Left cardiac atrium (tissue), 4 donors: ENCODE measurements at regions not wholly inside any gene's neighbourhood (a gene's known extent, or its start where the extent isn't known, plus 50 kb on each side); places are given as distances from the start of the nearest gene placed in this dataset.
"Not testable (repeated sequence)": the region's sequence is repeated elsewhere in the genome, so short reads cannot be mapped to it uniquely, and the experiment has no call there.

Source experiments
- ATAC-seq, 2 donors: fragments of 200-7000 bp; cut with Tn5 transposase; one replicate each; pipeline ENCODE4 v1.9.1; 2020; ENCODE audit warnings: mild to moderate bottlenecking in 2 of 2, moderate library complexity in 2 of 2
- DNase-seq: peaks from one replicate; pipeline ENCODE4 v3.0.0-alpha.2; 2020
- intact Hi-C, 2 donors: fragments of 100-400 bp; cut with DNase I; formaldehyde crosslinking; loops; one replicate each; pipeline versions ENCODE4 v1.14.1 to v1.15.1; 2022 to 2023
- donor health status: DM: no; HTN: yes; CAD: no.
- donor health status: DM: no; HTN: yes; CAD: no; lungs with severe emphysema.
- donor health status: DM: yes; HTN: yes; CAD: no.
- donor health status: Dilated cardiomyopathy.

GRCh38 chr16:85446951-85447692 lies 166.0 kb upstream of the GSE1 start:
- ATAC-seq, result peak; percentile 24 to 45
- no peak for DNase-seq
- intact Hi-C loops, result no loop called here

- DNase-seq (no peak), ATAC-seq (no peak)
- intact Hi-C loops, result no loop called here
Observed at GRCh38 chr16:85447693-85448313, 165.3 kb upstream of the GSE1 start.

DNA sequence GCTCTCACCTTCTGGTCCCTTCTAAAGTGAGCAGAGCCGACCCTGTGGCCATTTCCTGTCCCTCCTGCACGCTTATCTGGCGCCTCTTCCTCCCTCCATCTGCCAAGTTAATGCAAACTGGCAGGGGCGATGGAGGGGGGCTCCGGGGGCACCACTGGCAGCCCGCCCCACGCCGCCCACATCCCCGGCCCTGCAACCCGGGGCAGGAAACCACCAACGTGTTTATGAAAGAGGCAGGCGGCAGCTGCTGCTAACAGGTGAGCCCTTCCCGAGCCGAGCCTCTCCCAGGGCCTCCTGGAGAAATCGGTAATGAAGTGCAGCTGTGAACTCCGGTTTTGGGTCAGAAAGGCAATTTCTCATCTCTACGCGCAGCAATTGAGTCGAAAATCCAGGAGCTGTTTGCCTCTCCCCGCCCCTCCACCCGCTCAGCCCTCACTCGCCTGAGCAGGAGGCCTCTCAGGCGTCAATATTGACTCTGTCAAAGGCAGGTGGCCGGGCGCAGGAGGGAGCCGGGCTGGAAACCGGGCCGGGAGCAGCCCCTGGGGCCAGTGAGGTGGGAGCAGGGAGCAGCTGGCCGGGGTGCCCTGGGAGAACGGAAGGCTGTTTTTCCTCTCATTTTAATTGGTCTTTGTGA lies 164.4 kb upstream of the GSE1 start:
- intact Hi-C loops, result no loop called here
- ATAC-seq (no peak), DNase-seq (no peak)

- intact Hi-C loops, result no loop called here
- ATAC-seq, result no peak
- DNase-seq, result no peak
Observed at GRCh38 chr16:85449191-85449884, 163.8 kb upstream of the GSE1 start.

- intact Hi-C loops, result no loop called here
- ATAC-seq, result no peak
- DNase-seq, result no peak
Observed at GRCh38 chr16:85449885-85450245, 163.3 kb upstream of the GSE1 start.

- ATAC-seq, DNase-seq, intact Hi-C loops: not testable (repeated sequence)
Observed at GRCh38 chr16:85451142-85451541, 162.0 kb upstream of the GSE1 start.

DNA sequence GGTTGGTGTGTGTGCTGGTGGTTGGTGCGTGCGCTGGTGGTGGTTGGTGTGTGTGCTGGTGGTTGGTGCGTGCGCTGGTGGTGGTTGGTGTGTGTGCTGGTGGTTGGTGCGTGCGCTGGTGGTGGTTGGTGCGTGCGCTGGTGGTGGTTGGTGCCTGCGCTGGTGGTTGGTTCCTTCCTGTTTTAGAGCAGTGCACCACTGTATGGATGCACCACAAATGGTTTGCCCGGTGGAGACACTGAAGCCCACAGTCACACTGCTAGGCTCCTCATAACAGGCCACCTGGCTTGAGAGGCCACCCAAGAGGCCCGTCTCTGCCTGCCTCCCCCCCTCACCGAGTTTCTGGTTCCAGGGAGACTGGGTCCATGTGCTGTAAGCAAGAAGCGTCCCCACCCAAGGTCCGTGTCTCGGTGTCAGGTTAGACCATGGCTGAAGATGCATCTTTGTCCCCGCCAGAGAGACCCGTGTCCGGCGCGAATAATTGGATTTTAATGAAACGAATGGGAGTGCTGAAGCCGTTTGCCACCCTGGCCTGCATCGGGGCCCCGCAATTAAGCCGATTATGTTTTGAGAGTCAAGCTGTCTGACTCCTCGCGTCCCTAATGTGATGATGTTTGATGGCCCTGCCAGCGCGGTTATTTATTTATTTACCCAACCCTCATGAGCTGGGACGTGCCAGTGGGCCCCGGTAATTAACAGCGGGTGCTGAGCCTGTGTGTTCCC lies 161.3 kb upstream of the GSE1 start:
- intact Hi-C loops, result no loop called here
- no peak for DNase-seq
- no peak for ATAC-seq

- ATAC-seq, result no peak
- intact Hi-C loops, result no loop called here
- DNase-seq, result no peak
Observed at GRCh38 chr16:85452364-85453193, 160.5 kb upstream of the GSE1 start.

GRCh38 chr16:85453194-85453678 lies 159.9 kb upstream of the GSE1 start:
- intact Hi-C loops, result no loop called here
- ATAC-seq, result no peak
- DNase-seq, result no peak

DNA sequence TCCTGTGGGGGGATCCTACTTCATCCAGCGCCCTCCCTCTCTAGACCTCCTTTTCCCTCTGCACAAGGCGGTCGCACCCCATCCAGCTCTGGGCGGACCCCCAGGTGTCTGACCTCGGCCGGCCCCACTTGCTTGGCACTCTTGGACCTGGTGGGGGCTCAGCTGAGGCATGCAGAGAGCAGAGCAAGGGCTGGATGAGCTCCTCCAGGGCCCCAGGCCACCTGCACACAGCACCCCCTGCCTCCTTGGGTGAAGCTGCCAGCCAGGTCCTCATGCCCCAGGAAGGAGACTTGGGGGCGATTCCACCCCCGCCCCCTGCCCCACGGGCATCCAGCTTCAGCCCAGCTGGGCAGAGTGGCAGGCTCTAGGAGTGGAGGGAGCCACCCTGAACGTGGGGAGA lies 159.4 kb upstream of the GSE1 start:
- intact Hi-C loops, result no loop called here
- no peak for DNase-seq
- no peak for ATAC-seq

GRCh38 chr16:85454171-85454872 lies 158.8 kb upstream of the GSE1 start:
- intact Hi-C loops, result no loop called here
- no peak for DNase-seq
- no peak for ATAC-seq

DNA sequence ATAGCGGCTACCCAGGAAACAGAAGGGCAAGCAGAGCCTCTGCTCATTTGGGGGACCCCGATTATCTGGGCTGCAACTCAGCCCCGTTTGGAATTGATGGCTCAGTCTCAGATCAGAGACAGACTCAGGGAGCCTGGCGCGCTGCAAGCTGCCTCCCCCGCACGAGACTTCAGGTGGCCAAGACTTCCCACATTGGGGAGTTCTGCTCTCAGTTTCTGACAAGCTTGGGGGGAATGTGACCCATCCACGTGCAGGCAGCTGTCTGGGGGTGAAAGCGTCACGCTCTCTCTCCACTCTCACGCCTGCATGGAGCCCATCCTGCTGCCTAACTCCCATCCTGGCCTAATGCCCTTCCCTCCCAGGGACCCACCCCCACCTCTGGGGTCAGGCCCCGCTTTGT lies 157.6 kb upstream of the GSE1 start:
- intact Hi-C loops, result no loop called here
- ATAC-seq (no peak), DNase-seq (no peak)

GRCh38 chr16:85457366-85457765 lies 155.8 kb upstream of the GSE1 start:
- intact Hi-C loops, result no loop called here
- ATAC-seq (peak in 1 of 2 donors; percentile 19), DNase-seq (no peak)

- no peak for ATAC-seq
- DNase-seq, result no peak
- intact Hi-C loops, result no loop called here
Observed at GRCh38 chr16:85458968-85459367, 154.2 kb upstream of the GSE1 start.

DNA sequence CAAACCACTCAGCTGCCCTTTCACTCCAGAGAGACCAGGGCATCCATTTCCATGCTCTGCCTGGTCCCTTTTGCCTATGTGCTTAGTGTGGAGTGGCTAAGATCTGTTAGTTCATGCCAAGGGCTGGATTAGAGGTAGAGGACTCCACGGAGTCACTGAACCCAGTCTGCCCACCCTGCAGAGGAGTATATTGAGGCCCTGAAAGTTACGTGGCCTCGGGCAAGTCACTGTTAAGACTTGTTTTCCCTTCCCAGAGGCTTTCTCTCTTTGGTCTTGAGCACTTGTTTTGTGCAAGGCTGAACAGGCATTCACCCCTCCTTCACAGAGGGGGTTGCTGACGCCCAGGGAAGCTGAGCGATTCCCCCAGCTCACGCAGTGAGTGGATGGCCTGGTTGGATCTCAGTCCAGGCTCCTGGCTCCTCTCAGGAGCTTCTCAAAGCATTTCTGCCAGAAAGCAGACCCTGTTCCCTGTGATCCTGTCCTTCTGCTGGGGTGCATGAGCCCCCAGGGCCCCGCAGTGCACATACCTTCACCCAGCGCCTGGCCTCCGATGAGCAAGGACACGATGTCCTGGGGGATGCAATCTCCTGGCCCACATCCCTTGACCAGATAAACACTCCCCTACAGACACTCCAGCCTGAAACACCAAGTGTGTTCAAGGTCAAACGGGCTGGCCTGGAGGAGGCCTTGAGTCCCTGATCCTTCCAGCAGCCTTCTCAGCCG lies 153.4 kb upstream of the GSE1 start:
- ATAC-seq (peak; percentile 34 to 47), DNase-seq (peak; percentile 45)
- intact Hi-C loops, result no loop called here

DNA sequence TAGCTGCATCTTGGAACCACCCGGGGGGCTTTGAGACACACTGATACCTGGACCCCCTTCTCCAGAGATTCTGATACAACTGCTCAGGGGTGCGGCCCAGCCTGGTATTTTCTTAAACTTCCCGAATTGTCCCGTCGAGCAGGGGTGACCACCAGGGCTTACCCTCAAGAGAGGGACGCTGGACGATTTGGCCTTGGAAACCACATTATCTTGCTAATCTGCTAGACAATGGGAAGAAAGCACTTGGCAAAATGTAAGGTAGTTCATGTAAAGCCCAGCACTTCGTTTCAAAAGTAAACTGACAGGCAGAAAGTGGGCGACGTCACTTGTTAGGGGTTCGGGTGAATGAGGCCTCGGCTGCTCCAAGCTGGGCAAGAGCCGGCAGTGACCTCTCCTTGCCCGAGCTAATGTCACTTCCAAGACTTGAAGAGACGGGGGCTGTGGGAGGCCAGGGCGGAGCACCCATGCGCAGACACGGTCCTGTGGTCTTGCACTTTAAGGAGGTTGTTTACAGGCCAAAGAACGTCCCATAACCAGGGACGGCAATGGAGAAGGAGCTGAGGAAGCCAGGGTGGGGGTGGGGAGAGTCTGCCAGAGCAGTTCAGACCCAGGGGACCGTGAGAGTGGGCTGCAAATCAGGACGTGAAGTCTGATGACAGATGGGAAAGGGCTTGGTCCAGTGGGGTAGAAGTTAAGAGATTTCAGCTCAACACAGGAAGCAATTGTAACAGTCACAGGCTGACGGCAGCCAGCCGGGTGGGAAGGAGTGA lies 152.7 kb upstream of the GSE1 start:
- ATAC-seq (peak in 1 of 2 donors; percentile 21), DNase-seq (no peak)
- intact Hi-C loops, result no loop called here
